ENCODE measurements at regions not wholly inside any gene's neighbourhood (a gene's known extent, or its start where the extent isn't known, plus 50 kb on each side); places are given as distances from the start of the nearest gene placed in this dataset.
"Not testable (repeated sequence)": the region's sequence is repeated elsewhere in the genome, so short reads cannot be mapped to it uniquely, and the experiment has no call there.

- Histone ChIP-seq H2BK120ac (ENCODE audit: low read depth, low read length) (peak overlapping the region; percentile 54), H3K56ac (ENCODE audit: low read length) (peak overlapping the region; percentile 90), H3K4me2 (ENCODE audit: low read length) (peak overlapping the region; percentile 40), H3K4me3 (ENCODE audit: low read length) (peak overlapping the region; percentile 88), H2BK5ac (ENCODE audit: low read length) (peak overlapping the region; percentile 73), H3K18ac (ENCODE audit: low read length) (peak overlapping the region; percentile 96), H3K27ac (ENCODE audit: low read depth, low read length) (peak overlapping the region; percentile 89), H3K4ac (ENCODE audit: low read depth, low read length) (peak overlapping the region; percentile 68), H3K9ac (ENCODE audit: low read length) (peak overlapping the region; percentile 97)
- not testable (repeated sequence) for H3K79me1 ChIP-seq (ENCODE audit: low read length); H3K4me1 ChIP-seq (ENCODE audit: control insufficient read depth, low read depth, low read length); H3K79me2 ChIP-seq (ENCODE audit: control insufficient read depth, insufficient read depth, low read length); H3K36me3 ChIP-seq (ENCODE audit: control insufficient read depth, insufficient read depth, low read length); H3K23ac ChIP-seq (ENCODE audit: low read length); H2AK5ac ChIP-seq (ENCODE audit: low read length); H4K8ac ChIP-seq (ENCODE audit: low read depth, low read length); H3K27me3 ChIP-seq (ENCODE audit: insufficient read depth, low read length, poor library complexity); H4K5ac ChIP-seq (ENCODE audit: low read length); H2BK15ac ChIP-seq (replicated peaks; ENCODE audit: low read depth)
- WGBS (ENCODE audit: extremely low coverage, insufficient coverage, low lambda C conversion rate) = no CpG with 5 or more reads among the region's 53 CpGs
- DNase-seq = peak; percentile 64
Observed at GRCh38 chr6:27824211-27825024, 87.8 kb downstream of the OR2B2 start.

DNA sequence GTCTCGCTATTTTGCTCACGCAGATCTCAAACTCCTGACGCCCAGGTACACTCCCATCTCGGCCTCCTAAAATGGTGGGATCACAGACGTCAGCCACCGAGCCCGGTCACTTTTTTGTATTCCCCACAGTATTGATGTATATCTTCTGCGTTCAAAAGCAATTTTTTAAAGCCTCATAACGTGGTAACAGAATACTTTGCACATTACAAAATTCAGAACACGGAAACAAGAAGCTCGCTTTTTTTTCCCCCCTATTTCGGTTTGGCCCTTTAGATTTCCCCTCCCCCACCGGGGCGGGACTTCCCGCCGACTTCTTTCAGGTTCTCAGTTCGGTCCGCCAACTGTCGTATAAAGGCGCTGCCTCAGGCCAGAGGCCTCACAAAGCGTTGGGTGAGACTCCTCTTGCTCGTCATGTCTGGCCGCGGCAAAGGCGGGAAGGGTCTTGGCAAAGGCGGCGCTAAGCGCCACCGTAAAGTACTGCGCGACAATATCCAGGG, 88.4 kb downstream of the OR2B2 start:
- WGBS (ENCODE audit: extremely low coverage, insufficient coverage, low lambda C conversion rate) = no CpG with 5 or more reads among the region's 31 CpGs
- not testable (repeated sequence) for H3K79me2 ChIP-seq (ENCODE audit: control insufficient read depth, insufficient read depth, low read length); H4K5ac ChIP-seq (ENCODE audit: low read length); H3K79me1 ChIP-seq (ENCODE audit: low read length); H3K27me3 ChIP-seq (ENCODE audit: insufficient read depth, low read length, poor library complexity); H2BK120ac ChIP-seq (ENCODE audit: low read depth, low read length); H3K27ac ChIP-seq (ENCODE audit: low read depth, low read length); H2BK15ac ChIP-seq (replicated peaks; ENCODE audit: low read depth); H3K23ac ChIP-seq (ENCODE audit: low read length); H3K4me3 ChIP-seq (ENCODE audit: low read length); H3K36me3 ChIP-seq (ENCODE audit: control insufficient read depth, insufficient read depth, low read length); H2BK5ac ChIP-seq (ENCODE audit: low read length); H3K4ac ChIP-seq (ENCODE audit: low read depth, low read length); H4K8ac ChIP-seq (ENCODE audit: low read depth, low read length); H2AK5ac ChIP-seq (ENCODE audit: low read length); H3K4me1 ChIP-seq (ENCODE audit: control insufficient read depth, low read depth, low read length)
- Histone ChIP-seq H3K4me2 (ENCODE audit: low read length) (peak overlapping the region; percentile 15), H3K18ac (ENCODE audit: low read length) (peak overlapping the region; percentile 80), H3K9ac (ENCODE audit: low read length) (peak overlapping the region; percentile 71), H3K56ac (ENCODE audit: low read length) (peak overlapping the region; percentile 88)
- DNase-seq = peak; percentile 85

GRCh38 chr6:27816906-27817305, 95.3 kb downstream of the OR2B2 start:
- no peak overlapping the region for H4K8ac ChIP-seq (ENCODE audit: low read depth, low read length)
- H3K18ac ChIP-seq (ENCODE audit: low read length) = no peak overlapping the region
- H4K5ac ChIP-seq (ENCODE audit: low read length) = no peak overlapping the region
- no peak overlapping the region for H3K4me2 ChIP-seq (ENCODE audit: low read length)
- H2AK5ac ChIP-seq (ENCODE audit: low read length) = no peak overlapping the region
- no peaks in the 10 kb centered on the region for H3K79me1 ChIP-seq (ENCODE audit: low read length)
- no CpG with 5 or more reads among the region's 3 CpGs for WGBS (ENCODE audit: extremely low coverage, insufficient coverage, low lambda C conversion rate)
- no peak overlapping the region for H2BK120ac ChIP-seq (ENCODE audit: low read depth, low read length)
- no peak overlapping the region for H3K23ac ChIP-seq (ENCODE audit: low read length)
- no peaks in the 10 kb centered on the region for H3K36me3 ChIP-seq (ENCODE audit: control insufficient read depth, insufficient read depth, low read length)
- H2BK15ac ChIP-seq (replicated peaks; ENCODE audit: low read depth) = peak overlapping the region; percentile 79
- H2BK5ac ChIP-seq (ENCODE audit: low read length) = no peak overlapping the region
- H3K27ac ChIP-seq (ENCODE audit: low read depth, low read length) = no peak overlapping the region
- H3K4ac ChIP-seq (ENCODE audit: low read depth, low read length) = peak overlapping the region; percentile 36
- no peaks in the 10 kb centered on the region for H3K4me1 ChIP-seq (ENCODE audit: control insufficient read depth, low read depth, low read length)
- no peaks in the 10 kb centered on the region for H3K79me2 ChIP-seq (ENCODE audit: control insufficient read depth, insufficient read depth, low read length)
- peak overlapping the region; percentile 20 for H3K9ac ChIP-seq (ENCODE audit: low read length)
- no peaks in the 10 kb centered on the region for H3K27me3 ChIP-seq (ENCODE audit: insufficient read depth, low read length, poor library complexity)
- H3K56ac ChIP-seq (ENCODE audit: low read length) = peak overlapping the region; percentile 65
- no peak overlapping the region for H3K4me3 ChIP-seq (ENCODE audit: low read length)
- no peak for DNase-seq

DNA sequence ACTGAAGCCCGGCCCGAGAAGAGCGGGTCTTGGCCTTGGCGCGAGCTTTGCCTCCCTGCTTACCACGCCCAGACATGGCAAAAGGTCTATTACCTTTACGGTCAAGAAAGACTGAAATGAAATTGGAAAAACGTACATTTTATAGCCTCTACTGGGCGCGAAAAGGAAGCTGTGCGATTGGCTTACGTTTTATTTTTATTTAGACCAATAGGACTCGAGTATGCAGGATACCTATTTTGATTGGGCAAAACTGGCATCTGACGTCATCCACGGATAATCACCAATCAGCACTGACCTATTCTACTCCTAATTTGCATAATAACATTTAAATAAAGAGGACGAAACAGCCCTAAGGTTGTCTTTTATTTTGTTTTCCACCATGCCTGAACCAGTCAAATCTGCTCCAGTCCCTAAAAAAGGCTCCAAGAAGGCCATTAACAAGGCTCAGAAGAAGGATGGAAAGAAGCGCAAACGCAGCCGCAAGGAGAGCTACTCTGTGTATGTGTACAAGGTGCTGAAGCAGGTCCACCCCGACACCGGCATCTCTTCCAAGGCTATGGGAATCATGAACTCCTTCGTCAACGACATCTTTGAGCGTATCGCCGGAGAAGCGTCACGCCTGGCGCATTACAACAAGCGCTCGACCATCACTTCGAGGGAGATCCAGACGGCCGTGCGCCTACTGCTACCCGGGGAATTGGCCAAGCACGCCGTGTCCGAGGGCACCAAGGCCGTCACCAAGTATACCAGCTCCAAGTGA, 97.4 kb downstream of the OR2B2 start:
- WGBS (ENCODE audit: extremely low coverage, insufficient coverage, low lambda C conversion rate) = no CpG with 5 or more reads among the region's 40 CpGs
- peak overlapping the region; percentile 49 for H3K27ac ChIP-seq (ENCODE audit: low read depth, low read length)
- no peak overlapping the region for H2AK5ac ChIP-seq (ENCODE audit: low read length)
- no peaks in the 10 kb centered on the region for H3K79me2 ChIP-seq (ENCODE audit: control insufficient read depth, insufficient read depth, low read length)
- peak overlapping the region; percentile 94 for H3K9ac ChIP-seq (ENCODE audit: low read length)
- H3K56ac ChIP-seq (ENCODE audit: low read length) = peak overlapping the region; percentile 96
- peak; percentile 99 for DNase-seq
- H3K4me3 ChIP-seq (ENCODE audit: low read length) = peak overlapping the region; percentile 49
- H3K79me1 ChIP-seq (ENCODE audit: low read length) = no peaks in the 10 kb centered on the region
- H3K4me1 ChIP-seq (ENCODE audit: control insufficient read depth, low read depth, low read length) = no peaks in the 10 kb centered on the region
- H4K5ac ChIP-seq (ENCODE audit: low read length) = no peak overlapping the region
- H2BK15ac ChIP-seq (replicated peaks; ENCODE audit: low read depth) = no peak overlapping the region
- H3K27me3 ChIP-seq (ENCODE audit: insufficient read depth, low read length, poor library complexity) = no peaks in the 10 kb centered on the region
- H4K8ac ChIP-seq (ENCODE audit: low read depth, low read length) = no peak overlapping the region
- H3K18ac ChIP-seq (ENCODE audit: low read length) = peak overlapping the region; percentile 12
- peak overlapping the region; percentile 56 for H3K23ac ChIP-seq (ENCODE audit: low read length)
- peak overlapping the region; percentile 69 for H3K4me2 ChIP-seq (ENCODE audit: low read length)
- peak overlapping the region; percentile 73 for H3K4ac ChIP-seq (ENCODE audit: low read depth, low read length)
- no peak overlapping the region for H2BK120ac ChIP-seq (ENCODE audit: low read depth, low read length)
- H2BK5ac ChIP-seq (ENCODE audit: low read length) = peak overlapping the region; percentile 94
- H3K36me3 ChIP-seq (ENCODE audit: control insufficient read depth, insufficient read depth, low read length) = no peaks in the 10 kb centered on the region

DNA sequence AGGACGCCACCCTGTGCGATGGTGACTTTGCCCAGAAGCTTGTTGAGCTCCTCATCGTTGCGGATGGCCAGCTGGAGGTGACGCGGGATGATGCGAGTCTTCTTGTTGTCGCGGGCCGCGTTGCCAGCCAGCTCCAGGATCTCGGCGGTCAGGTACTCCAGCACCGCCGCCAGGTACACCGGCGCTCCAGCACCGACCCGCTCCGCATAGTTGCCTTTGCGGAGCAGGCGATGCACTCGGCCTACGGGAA, 97.9 kb downstream of the OR2B2 start:
- not testable (repeated sequence) for H3K4me1 ChIP-seq (ENCODE audit: control insufficient read depth, low read depth, low read length); H4K5ac ChIP-seq (ENCODE audit: low read length); H3K79me2 ChIP-seq (ENCODE audit: control insufficient read depth, insufficient read depth, low read length); H3K79me1 ChIP-seq (ENCODE audit: low read length); H4K8ac ChIP-seq (ENCODE audit: low read depth, low read length); H3K27me3 ChIP-seq (ENCODE audit: insufficient read depth, low read length, poor library complexity); H2AK5ac ChIP-seq (ENCODE audit: low read length); H3K23ac ChIP-seq (ENCODE audit: low read length); H3K36me3 ChIP-seq (ENCODE audit: control insufficient read depth, insufficient read depth, low read length); H3K4ac ChIP-seq (ENCODE audit: low read depth, low read length); H2BK5ac ChIP-seq (ENCODE audit: low read length); DNase-seq; H2BK15ac ChIP-seq (replicated peaks; ENCODE audit: low read depth); H2BK120ac ChIP-seq (ENCODE audit: low read depth, low read length)
- no CpG with 5 or more reads among the region's 24 CpGs for WGBS (ENCODE audit: extremely low coverage, insufficient coverage, low lambda C conversion rate)
- Histone ChIP-seq H3K4me3 (ENCODE audit: low read length) (peak overlapping the region; percentile 47), H3K27ac (ENCODE audit: low read depth, low read length) (peak overlapping the region; percentile 72), H3K18ac (ENCODE audit: low read length) (peak overlapping the region; percentile 22), H3K4me2 (ENCODE audit: low read length) (peak overlapping the region; percentile 53), H3K56ac (ENCODE audit: low read length) (peak overlapping the region; percentile 87), H3K9ac (ENCODE audit: low read length) (peak overlapping the region; percentile 87)
